ENCODE measurements at regions not wholly inside any gene's neighbourhood (a gene's known extent, or its start where the extent isn't known, plus 50 kb on each side); places are given as distances from the start of the nearest gene placed in this dataset.

DNA sequence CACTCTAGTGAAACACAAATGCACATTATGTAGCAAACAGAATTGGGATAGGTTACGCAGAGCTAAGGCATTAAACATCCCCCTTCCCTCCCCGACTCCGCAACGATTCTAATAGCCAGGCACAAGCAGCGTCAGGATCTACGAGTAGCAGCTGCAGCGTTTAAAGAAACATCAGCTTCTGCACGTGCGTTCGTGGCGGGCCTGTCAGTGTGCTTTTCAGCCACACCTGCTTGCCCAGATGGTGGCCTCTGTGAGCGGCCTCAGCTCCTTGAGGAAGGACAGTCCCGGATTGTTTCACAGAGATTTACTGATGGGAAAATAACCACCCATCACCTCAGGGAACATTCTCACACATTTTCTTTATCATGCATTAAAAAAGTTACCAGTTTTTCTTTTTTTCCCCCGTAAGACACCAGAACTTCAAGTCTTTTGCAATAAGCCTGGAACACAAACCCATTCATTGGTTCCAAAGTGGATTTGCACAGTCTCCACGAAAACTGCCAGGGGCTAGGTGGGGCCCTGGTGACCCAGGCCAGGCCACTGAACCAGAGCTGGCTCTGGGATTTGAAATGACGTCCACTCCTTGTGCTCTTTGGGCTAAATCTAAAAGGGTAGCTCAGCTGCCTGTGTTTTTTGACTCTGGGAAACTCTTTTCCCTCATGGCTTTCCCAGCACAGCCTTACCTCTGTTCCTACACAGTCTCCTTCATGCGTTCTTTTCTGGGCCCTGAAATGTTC lies 325.5 kb downstream of the KCNRG start:
- H3K4me3 Mint-ChIP-seq (ENCODE audit: unreplicated experiment): no peak overlapping the region
- H3K9me3 ChIP-seq (ENCODE audit: insufficient read depth, low read depth, low read length): no peaks in the 10 kb centered on the region
- peaks cover 1% of the 10 kb centered on the region for H3K9me3 Mint-ChIP-seq (ENCODE audit: unreplicated experiment)
- no peaks in the 10 kb centered on the region for H3K27me3 ChIP-seq (ENCODE audit: insufficient read depth, low read length)
- no peak overlapping the region for H3K9ac ChIP-seq (ENCODE audit: low read length)
- H3K27ac ChIP-seq (ENCODE audit: low read depth, low read length): no peak overlapping the region
- no peak overlapping the region for H3K27ac Mint-ChIP-seq (ENCODE audit: unreplicated experiment)
- H4K20me1 ChIP-seq (ENCODE audit: insufficient read depth, low read length): no peaks in the 10 kb centered on the region
- H3K4me2 ChIP-seq (ENCODE audit: low read length): no peak overlapping the region
- no peaks in the 10 kb centered on the region for H3K79me2 ChIP-seq (ENCODE audit: insufficient read depth, low read length)
- H3K4me1 Mint-ChIP-seq (ENCODE audit: low read depth, unreplicated experiment): peaks cover 7% of the 10 kb centered on the region
- DNase-seq (ENCODE audit: low read depth) (no peak), FAIRE-seq (no peak)
- H3K27me3 Mint-ChIP-seq (ENCODE audit: low read depth, unreplicated experiment): peaks cover 7% of the 10 kb centered on the region
- no peak overlapping the region for H3K4me3 ChIP-seq (ENCODE audit: insufficient read depth, low read depth, low read length)
- no peaks in the 10 kb centered on the region for H3K36me3 ChIP-seq (ENCODE audit: insufficient read depth, low read length)
- TF ChIP-seq, protein P1, sequence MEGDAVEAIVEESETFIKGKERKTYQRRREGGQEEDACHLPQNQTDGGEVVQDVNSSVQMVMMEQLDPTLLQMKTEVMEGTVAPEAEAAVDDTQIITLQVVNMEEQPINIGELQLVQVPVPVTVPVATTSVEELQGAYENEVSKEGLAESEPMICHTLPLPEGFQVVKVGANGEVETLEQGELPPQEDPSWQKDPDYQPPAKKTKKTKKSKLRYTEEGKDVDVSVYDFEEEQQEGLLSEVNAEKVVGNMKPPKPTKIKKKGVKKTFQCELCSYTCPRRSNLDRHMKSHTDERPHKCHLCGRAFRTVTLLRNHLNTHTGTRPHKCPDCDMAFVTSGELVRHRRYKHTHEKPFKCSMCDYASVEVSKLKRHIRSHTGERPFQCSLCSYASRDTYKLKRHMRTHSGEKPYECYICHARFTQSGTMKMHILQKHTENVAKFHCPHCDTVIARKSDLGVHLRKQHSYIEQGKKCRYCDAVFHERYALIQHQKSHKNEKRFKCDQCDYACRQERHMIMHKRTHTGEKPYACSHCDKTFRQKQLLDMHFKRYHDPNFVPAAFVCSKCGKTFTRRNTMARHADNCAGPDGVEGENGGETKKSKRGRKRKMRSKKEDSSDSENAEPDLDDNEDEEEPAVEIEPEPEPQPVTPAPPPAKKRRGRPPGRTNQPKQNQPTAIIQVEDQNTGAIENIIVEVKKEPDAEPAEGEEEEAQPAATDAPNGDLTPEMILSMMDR (IDR thresholded peaks at IDR 0.05; ENCODE audit: insufficient read depth, low read depth, low read length): no peak
- no peak for TF ChIP-seq EZH2 (IDR thresholded peaks at IDR 0.05; ENCODE audit: insufficient read depth, low read length)
- no peaks in the 10 kb centered on the region for H3K36me3 Mint-ChIP-seq (ENCODE audit: low read depth, unreplicated experiment)
- H3K4me1 ChIP-seq (ENCODE audit: insufficient read depth, low read length): no peaks in the 10 kb centered on the region
- no peak overlapping the region for H2AFZ ChIP-seq (ENCODE audit: low read depth, low read length)

DNA sequence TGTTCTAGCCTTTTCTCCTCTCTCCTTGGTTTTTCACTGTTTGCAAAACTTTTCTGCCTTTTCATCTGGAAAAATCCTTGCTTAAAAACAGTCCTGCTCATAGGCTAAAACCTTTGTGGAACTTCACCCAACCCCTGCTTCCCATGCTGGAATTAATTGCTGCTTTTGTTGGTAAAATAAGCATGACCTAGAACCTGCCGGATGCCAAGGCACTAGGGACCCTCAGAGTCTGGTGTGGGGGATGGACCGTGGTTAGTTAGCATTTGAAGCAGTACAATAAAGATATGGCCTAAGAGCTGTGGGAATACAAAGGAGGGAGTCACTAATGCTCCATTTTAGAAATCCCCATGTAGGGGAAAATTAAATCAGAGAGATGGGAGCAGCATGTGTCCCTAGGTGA lies 326.3 kb downstream of the KCNRG start:
- Mint-ChIP-seq H3K4me3 (ENCODE audit: unreplicated experiment) (no peak overlapping the region), H3K27ac (ENCODE audit: unreplicated experiment) (no peak overlapping the region), H3K36me3 (ENCODE audit: low read depth, unreplicated experiment) (no peaks in the 10 kb centered on the region), H3K4me1 (ENCODE audit: low read depth, unreplicated experiment) (peaks cover 1% of the 10 kb centered on the region), H3K9me3 (ENCODE audit: unreplicated experiment) (peaks cover 1% of the 10 kb centered on the region), H3K27me3 (ENCODE audit: low read depth, unreplicated experiment) (peaks cover 7% of the 10 kb centered on the region)
- Histone ChIP-seq H3K9ac (ENCODE audit: low read length) (no peak overlapping the region), H3K4me1 (ENCODE audit: insufficient read depth, low read length) (no peaks in the 10 kb centered on the region), H3K4me3 (ENCODE audit: insufficient read depth, low read depth, low read length) (no peak overlapping the region), H3K9me3 (ENCODE audit: insufficient read depth, low read depth, low read length) (no peaks in the 10 kb centered on the region), H3K27me3 (ENCODE audit: insufficient read depth, low read length) (no peaks in the 10 kb centered on the region), H3K4me2 (ENCODE audit: low read length) (no peak overlapping the region), H2AFZ (ENCODE audit: low read depth, low read length) (no peak overlapping the region), H3K27ac (ENCODE audit: low read depth, low read length) (no peak overlapping the region), H3K36me3 (ENCODE audit: insufficient read depth, low read length) (no peaks in the 10 kb centered on the region), H4K20me1 (ENCODE audit: insufficient read depth, low read length) (no peaks in the 10 kb centered on the region), H3K79me2 (ENCODE audit: insufficient read depth, low read length) (no peaks in the 10 kb centered on the region)
- FAIRE-seq (no peak), DNase-seq (ENCODE audit: low read depth) (no peak)
- no peak for TF ChIP-seq EZH2 (IDR thresholded peaks at IDR 0.05; ENCODE audit: insufficient read depth, low read length)
- TF ChIP-seq, protein P1 (IDR thresholded peaks at IDR 0.05; ENCODE audit: insufficient read depth, low read depth, low read length): no peak

DNA sequence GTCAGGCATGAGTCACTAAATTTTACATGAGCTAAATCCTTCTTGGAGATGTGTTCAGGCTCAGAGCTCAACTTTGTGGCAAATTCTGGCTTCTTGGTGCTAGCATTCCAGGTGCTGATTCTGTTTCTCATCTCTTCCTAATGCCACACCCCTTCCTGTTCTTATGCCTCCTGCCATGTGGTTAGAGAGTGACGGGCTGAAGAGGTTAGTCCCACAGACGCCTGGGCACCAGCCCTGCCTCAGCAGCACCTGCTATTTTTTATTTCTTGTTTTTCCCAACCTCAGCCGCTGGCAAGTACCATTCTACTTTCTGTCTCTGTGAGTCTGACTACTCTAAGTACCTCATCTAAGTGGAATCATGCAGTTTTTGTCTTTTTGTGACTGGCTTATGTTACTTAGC lies 329.5 kb downstream of the KCNRG start:
- no peak overlapping the region for H3K9ac ChIP-seq (ENCODE audit: low read length)
- H3K4me1 ChIP-seq (ENCODE audit: insufficient read depth, low read length): no peaks in the 10 kb centered on the region
- Mint-ChIP-seq H3K4me3 (ENCODE audit: unreplicated experiment) (no peak overlapping the region), H3K36me3 (ENCODE audit: low read depth, unreplicated experiment) (no peaks in the 10 kb centered on the region), H3K27me3 (ENCODE audit: low read depth, unreplicated experiment) (peaks cover 20% of the 10 kb centered on the region), H3K9me3 (ENCODE audit: unreplicated experiment) (peaks cover 6% of the 10 kb centered on the region), H3K4me1 (ENCODE audit: low read depth, unreplicated experiment) (no peaks in the 10 kb centered on the region), H3K27ac (ENCODE audit: unreplicated experiment) (no peak overlapping the region)
- no peaks in the 10 kb centered on the region for H3K9me3 ChIP-seq (ENCODE audit: insufficient read depth, low read depth, low read length)
- FAIRE-seq (no peak), DNase-seq (ENCODE audit: low read depth) (no peak)
- no peak overlapping the region for H3K4me2 ChIP-seq (ENCODE audit: low read length)
- no peak for TF ChIP-seq EZH2 (IDR thresholded peaks at IDR 0.05; ENCODE audit: insufficient read depth, low read length)
- TF ChIP-seq, protein P1 (IDR thresholded peaks at IDR 0.05; ENCODE audit: insufficient read depth, low read depth, low read length): no peak
- no peak overlapping the region for H2AFZ ChIP-seq (ENCODE audit: low read depth, low read length)
- no peaks in the 10 kb centered on the region for H3K27me3 ChIP-seq (ENCODE audit: insufficient read depth, low read length)
- no peaks in the 10 kb centered on the region for H3K36me3 ChIP-seq (ENCODE audit: insufficient read depth, low read length)
- no peak overlapping the region for H3K4me3 ChIP-seq (ENCODE audit: insufficient read depth, low read depth, low read length)
- no peaks in the 10 kb centered on the region for H3K79me2 ChIP-seq (ENCODE audit: insufficient read depth, low read length)
- H4K20me1 ChIP-seq (ENCODE audit: insufficient read depth, low read length): no peaks in the 10 kb centered on the region
- no peak overlapping the region for H3K27ac ChIP-seq (ENCODE audit: low read depth, low read length)

Data from astrocyte (in vitro differentiated cells and primary cell).